Neuron (in vitro differentiated cells): ENCODE measurements at regions not wholly inside any gene's neighbourhood (a gene's known extent, or its start where the extent isn't known, plus 50 kb on each side); places are given as distances from the start of the nearest gene placed in this dataset.

Experiments
- H2AFZ ChIP-seq: one replicate; pipeline ENCODE4 v1.6.1; 2013; ENCODE audit warnings: low read depth, mild to moderate bottlenecking, inconsistent platforms, low read length, moderate library complexity
- H3K27me3 ChIP-seq: one replicate; pipeline ENCODE4 v1.6.1; 2013; ENCODE audit warnings: low read length; ENCODE audit not compliant: insufficient read depth
- H3K36me3 ChIP-seq: one replicate; pipeline ENCODE4 v1.6.1; 2013; ENCODE audit warnings: low read length; ENCODE audit not compliant: insufficient read depth
- H3K4me1 ChIP-seq: one replicate; pipeline ENCODE4 v1.6.1; 2013; ENCODE audit warnings: low read length; ENCODE audit not compliant: insufficient read depth
- H3K4me3 ChIP-seq: 2 replicates; pipeline ENCODE4 v1.5.1; 2013; ENCODE audit warnings: mild to moderate bottlenecking, low read length, moderate library complexity
- H3K9me3 ChIP-seq: one replicate; pipeline ENCODE4 v1.6.1; 2013; ENCODE audit warnings: low read length

DNA sequence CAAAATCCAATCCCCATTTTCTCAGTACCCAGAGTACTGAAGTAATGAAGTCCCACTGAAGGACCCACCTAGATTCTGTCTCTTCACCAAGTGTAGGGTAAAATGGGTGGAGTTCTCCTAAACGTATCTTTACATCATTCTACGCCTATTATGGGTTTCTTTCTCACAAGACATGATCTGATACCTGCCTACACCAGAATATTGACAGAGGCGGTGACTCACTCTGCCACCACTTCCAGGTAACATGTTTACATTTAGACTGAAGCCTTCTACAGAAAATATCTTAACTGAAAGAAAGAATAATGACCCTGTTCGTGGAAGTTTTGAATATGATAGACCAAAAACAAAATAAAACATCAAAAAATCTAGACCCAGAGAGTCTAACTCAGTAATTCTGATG is 89.8 kb downstream of the BTG1 start:
- Histone ChIP-seq H3K9me3 (peaks cover 4% of the 10 kb centered on the region), H3K27me3 (no peaks in the 10 kb centered on the region), H3K4me3 (no peak overlapping the region), H3K36me3 (no peaks in the 10 kb centered on the region), H2AFZ (no peak overlapping the region), H3K4me1 (no peaks in the 10 kb centered on the region)

DNA sequence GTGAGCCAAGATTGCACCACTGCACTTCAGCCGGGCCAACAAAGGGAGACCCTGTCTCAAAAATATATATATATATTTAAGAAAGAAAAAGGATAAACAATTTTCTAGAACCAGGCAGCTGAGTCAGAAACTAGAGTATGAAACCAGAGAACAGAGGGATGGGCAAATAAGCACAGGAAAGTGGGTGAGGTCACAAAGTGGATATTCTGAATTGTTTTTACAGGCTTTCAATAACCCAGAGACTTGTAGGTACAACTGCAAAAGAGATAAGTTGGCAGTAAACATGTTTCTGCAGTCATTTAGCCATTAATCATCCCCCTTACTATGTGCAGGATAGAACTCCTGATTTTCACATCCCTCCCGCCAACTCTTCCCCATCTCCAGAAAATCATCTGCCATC is 94.2 kb downstream of the BTG1 start:
- Histone ChIP-seq H3K4me3 (no peak overlapping the region), H3K4me1 (no peaks in the 10 kb centered on the region), H3K9me3 (peaks cover 6% of the 10 kb centered on the region), H2AFZ (no peak overlapping the region), H3K36me3 (no peaks in the 10 kb centered on the region), H3K27me3 (no peaks in the 10 kb centered on the region)

DNA sequence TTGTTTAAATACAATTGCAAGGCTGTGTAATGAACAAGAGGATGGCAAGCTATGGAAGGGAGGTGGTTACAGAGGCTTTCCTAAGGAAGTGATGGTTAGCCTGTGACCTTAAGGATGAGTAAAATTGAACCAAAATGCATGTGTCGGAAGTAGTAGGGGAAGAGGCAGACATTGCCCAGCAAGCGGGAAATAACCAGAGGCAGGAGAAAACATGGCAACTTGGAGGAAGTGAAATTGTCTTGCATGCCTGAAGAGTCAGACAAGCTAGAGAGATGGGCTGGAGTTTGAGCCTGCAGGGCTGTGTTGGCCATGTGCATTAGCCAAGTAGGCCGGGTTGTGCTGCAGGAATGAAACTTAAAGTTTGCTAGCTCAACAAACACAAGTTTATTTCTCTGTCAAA is 96.2 kb downstream of the BTG1 start:
- Histone ChIP-seq H3K36me3 (no peaks in the 10 kb centered on the region), H3K4me3 (no peak overlapping the region), H3K27me3 (no peaks in the 10 kb centered on the region), H3K9me3 (peaks cover 5% of the 10 kb centered on the region), H3K4me1 (no peaks in the 10 kb centered on the region), H2AFZ (no peak overlapping the region)

DNA sequence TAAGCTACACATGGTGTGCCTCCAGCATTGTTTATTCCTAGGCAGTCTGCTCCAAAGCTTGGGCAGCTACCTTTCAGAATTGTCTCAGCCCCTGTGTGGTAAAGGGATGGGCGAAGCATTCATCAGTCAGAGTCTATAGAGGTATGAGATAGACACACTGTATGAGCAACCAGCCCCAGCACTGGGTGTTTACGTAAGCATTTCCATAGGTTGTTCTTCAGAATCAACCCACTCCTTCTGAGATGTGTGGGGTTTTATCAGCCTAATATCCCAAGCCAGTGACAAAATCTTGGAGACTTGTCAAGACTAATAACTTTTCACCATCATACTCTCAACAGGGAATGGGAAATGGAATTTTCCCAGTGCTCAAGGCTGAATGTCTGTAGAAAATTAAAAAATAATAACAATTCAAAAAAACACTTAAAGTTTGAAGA is 98.2 kb downstream of the BTG1 start:
- Histone ChIP-seq H3K27me3 (no peaks in the 10 kb centered on the region), H3K4me3 (no peak overlapping the region), H3K9me3 (peaks cover 5% of the 10 kb centered on the region), H2AFZ (no peak overlapping the region), H3K4me1 (no peaks in the 10 kb centered on the region), H3K36me3 (no peaks in the 10 kb centered on the region)

- Histone ChIP-seq H2AFZ (no peak overlapping the region), H3K9me3 (peaks cover 5% of the 10 kb centered on the region), H3K4me3 (no peak overlapping the region), H3K27me3 (no peaks in the 10 kb centered on the region), H3K36me3 (no peaks in the 10 kb centered on the region), H3K4me1 (no peaks in the 10 kb centered on the region)
Observed at GRCh38 chr12:92046557-92047392, 98.9 kb downstream of the BTG1 start.

GRCh38 chr12:92045852-92046251 is 99.8 kb downstream of the BTG1 start:
- no peaks in the 10 kb centered on the region for H3K4me1 ChIP-seq
- no peak overlapping the region for H2AFZ ChIP-seq
- H3K27me3 ChIP-seq: no peaks in the 10 kb centered on the region
- H3K4me3 ChIP-seq: no peak overlapping the region
- peaks cover 2% of the 10 kb centered on the region for H3K9me3 ChIP-seq
- H3K36me3 ChIP-seq: no peaks in the 10 kb centered on the region

GRCh38 chr12:92044435-92044834 is 101.2 kb downstream of the BTG1 start:
- Histone ChIP-seq H3K9me3 (no peaks in the 10 kb centered on the region), H3K4me1 (peaks cover 3% of the 10 kb centered on the region), H3K4me3 (no peak overlapping the region), H2AFZ (no peak overlapping the region), H3K27me3 (no peaks in the 10 kb centered on the region), H3K36me3 (no peaks in the 10 kb centered on the region)

DNA sequence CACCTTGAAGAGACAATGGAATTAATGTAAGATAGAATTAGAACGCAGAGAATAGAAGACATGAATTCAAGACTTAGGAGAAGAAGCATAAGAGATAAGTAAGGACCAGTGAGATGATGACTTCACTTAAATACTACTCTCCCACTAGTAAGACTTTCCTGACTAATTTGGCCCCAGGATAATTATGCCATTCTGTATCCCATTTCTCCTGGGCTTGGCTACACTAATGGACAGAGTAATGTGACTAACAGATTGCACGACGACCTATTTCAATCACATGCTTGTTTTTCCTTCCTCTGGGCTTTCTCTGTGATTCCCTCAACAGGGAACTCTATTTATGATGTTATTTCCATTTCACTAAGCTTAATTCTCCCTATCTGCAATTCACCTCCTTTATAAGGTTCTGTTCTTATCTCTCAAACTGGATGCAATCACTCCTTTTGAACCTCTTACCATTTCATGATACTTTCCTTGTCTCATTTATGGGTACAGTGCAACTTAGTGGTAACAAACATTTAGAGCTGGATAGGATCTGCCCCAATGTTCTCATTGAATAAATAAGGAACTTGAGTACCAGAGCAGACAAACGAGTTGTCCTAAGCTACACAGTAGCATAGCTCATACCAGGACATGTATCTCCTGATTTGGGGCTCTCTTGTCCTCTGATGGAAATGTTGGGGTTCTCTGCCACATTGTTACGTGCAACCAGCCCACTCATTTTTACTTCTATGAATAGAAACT is 102.7 kb downstream of the BTG1 start:
- H3K27me3 ChIP-seq: no peaks in the 10 kb centered on the region
- H3K4me1 ChIP-seq: peaks cover 13% of the 10 kb centered on the region
- no peak overlapping the region for H3K4me3 ChIP-seq
- H3K9me3 ChIP-seq: no peaks in the 10 kb centered on the region
- no peak overlapping the region for H2AFZ ChIP-seq
- no peaks in the 10 kb centered on the region for H3K36me3 ChIP-seq

DNA sequence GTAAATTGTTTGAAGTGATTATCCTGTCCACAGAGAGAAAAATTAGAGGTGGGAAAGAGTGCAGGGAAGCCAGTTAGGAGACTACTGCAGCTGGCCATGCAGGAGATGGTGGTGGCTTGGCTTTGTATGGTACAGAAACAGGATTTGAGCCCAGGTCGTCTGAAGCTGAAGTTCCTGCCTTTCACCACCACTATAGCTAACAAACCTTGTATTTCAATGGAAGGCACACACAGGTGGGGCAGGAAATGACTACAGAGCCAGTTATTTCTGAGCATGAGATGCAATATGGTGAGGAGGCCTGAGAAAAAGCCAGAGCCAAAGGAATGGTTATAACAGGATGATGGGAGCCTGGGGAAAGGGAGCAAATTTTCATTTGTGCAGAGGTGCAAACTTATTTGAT is 103.9 kb downstream of the BTG1 start:
- no peaks in the 10 kb centered on the region for H3K9me3 ChIP-seq
- no peak overlapping the region for H3K4me3 ChIP-seq
- H3K36me3 ChIP-seq: no peaks in the 10 kb centered on the region
- H3K4me1 ChIP-seq: peaks cover 13% of the 10 kb centered on the region
- H3K27me3 ChIP-seq: no peaks in the 10 kb centered on the region
- no peak overlapping the region for H2AFZ ChIP-seq

DNA sequence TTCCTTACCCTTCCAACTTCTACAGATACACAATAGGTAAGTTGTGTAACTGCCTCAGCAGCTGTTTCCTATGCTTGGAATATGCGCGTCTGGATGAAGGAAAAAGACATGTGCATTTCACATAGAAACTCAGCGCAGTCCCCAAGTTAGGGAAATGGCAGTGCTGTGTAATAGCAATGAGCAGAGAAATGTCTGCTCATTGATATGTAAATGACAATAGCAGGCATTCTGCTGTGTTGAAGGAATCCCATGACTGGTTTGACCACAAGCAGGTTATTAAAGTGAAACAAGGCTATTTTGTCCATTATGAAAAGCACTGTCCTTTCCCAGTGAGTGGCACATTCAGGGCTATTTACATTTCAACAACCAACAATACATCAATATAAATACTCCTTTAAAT is 106.6 kb downstream of the BTG1 start:
- no peaks in the 10 kb centered on the region for H3K36me3 ChIP-seq

GRCh38 chr12:92038476-92038875 is 107.2 kb downstream of the BTG1 start:
- Histone ChIP-seq H3K36me3 (no peaks in the 10 kb centered on the region), H3K9me3 (no peaks in the 10 kb centered on the region), H2AFZ (peak overlapping the region; percentile 69), H3K4me1 (peaks cover 18% of the 10 kb centered on the region), H3K27me3 (no peaks in the 10 kb centered on the region), H3K4me3 (no peak overlapping the region)

More for the DNA sequence above, 106.6 kb downstream of the BTG1 start:
- Histone ChIP-seq H3K27me3 (no peaks in the 10 kb centered on the region), H2AFZ (peak overlapping the region; percentile 69), H3K9me3 (no peaks in the 10 kb centered on the region), H3K4me3 (no peak overlapping the region), H3K4me1 (peaks cover 18% of the 10 kb centered on the region)

DNA sequence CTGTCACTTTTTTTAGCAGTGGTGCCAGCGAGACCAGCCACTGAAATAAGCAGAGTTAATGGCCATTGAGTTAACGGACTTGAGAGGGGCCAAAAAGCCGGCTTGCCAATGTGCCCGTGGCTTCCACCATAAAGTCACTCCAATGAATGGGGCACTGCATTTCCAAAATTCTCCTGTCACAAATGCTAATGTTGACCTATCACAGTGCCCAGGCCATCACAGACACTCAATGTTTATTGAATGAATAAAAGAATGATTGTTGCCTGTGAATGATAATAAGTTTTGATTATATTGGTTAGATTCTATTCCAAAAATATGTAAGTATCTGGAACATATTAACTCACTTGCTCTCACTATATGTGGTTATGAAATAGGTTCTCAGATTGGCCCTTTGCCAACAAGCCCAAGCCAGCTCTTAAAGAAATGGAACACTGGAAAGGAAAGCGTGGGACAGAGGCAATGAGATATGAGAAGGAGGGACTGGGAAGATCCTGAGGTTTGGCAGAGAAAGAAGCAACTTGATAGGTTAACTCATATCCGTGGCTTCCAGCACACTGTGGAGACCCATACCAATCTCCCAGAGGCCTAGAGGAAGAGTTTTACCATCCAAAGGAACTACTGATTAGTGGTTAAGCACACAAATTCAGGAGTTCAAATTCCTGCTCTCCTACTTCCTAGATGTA is 108.7 kb downstream of the BTG1 start:
- H3K9me3 ChIP-seq: no peaks in the 10 kb centered on the region
- H3K4me1 ChIP-seq: peaks cover 18% of the 10 kb centered on the region
- no peaks in the 10 kb centered on the region for H3K36me3 ChIP-seq
- no peaks in the 10 kb centered on the region for H3K27me3 ChIP-seq
- H2AFZ ChIP-seq: no peak overlapping the region
- no peak overlapping the region for H3K4me3 ChIP-seq

GRCh38 chr12:92036061-92036620 is 109.5 kb downstream of the BTG1 start:
- no peak overlapping the region for H2AFZ ChIP-seq
- H3K9me3 ChIP-seq: no peaks in the 10 kb centered on the region
- no peaks in the 10 kb centered on the region for H3K27me3 ChIP-seq
- H3K4me3 ChIP-seq: no peak overlapping the region
- peaks cover 18% of the 10 kb centered on the region for H3K4me1 ChIP-seq
- H3K36me3 ChIP-seq: no peaks in the 10 kb centered on the region
